ENCODE measurements at regions not wholly inside any gene's neighbourhood (a gene's known extent, or its start where the extent isn't known, plus 50 kb on each side); places are given as distances from the start of the nearest gene placed in this dataset.
"Not testable (repeated sequence)": the region's sequence is repeated elsewhere in the genome, so short reads cannot be mapped to it uniquely, and the experiment has no call there.

DNA sequence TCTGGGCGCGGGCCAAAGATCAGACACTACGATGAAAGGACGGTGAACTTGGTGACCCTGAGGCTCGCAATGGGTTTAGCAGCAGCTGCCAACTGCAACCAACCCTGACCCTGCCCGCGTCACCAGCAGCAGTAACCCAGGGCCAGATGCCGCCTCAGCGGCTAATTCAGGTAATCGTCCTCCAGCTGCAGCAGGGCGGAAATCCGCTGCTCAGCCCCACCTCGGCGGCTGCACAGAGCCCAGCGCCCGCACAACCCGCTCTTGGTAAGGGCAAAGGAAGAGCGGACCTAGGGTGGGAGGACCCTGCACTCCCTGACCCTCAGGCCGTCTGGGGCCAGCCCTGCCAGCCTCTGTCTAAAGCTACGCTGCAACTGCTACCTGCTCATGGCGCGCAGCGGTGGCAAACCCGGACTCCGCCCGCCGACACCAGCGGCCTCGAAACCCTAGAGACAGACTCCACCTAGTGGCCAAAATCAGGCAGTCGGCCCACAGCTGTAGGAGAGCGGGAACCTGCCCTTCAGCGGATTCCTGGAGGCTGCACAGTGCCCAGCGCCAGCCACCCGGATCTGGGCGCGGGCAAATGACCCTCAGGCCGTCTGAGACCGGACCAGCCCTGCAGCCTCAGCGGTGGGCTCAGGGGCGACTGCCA, 87.5 kb downstream of the POTEB3 start:
- TF ChIP-seq, protein P1, sequence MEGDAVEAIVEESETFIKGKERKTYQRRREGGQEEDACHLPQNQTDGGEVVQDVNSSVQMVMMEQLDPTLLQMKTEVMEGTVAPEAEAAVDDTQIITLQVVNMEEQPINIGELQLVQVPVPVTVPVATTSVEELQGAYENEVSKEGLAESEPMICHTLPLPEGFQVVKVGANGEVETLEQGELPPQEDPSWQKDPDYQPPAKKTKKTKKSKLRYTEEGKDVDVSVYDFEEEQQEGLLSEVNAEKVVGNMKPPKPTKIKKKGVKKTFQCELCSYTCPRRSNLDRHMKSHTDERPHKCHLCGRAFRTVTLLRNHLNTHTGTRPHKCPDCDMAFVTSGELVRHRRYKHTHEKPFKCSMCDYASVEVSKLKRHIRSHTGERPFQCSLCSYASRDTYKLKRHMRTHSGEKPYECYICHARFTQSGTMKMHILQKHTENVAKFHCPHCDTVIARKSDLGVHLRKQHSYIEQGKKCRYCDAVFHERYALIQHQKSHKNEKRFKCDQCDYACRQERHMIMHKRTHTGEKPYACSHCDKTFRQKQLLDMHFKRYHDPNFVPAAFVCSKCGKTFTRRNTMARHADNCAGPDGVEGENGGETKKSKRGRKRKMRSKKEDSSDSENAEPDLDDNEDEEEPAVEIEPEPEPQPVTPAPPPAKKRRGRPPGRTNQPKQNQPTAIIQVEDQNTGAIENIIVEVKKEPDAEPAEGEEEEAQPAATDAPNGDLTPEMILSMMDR (IDR thresholded peaks at IDR 0.05 in 4 of 5, conservative IDR thresholded peaks at IDR 0.05 in 1 of 5), result not testable (repeated sequence)
- not testable (repeated sequence) for TF ChIP-seq POLR2A (IDR thresholded peaks at IDR 0.05)

Measured in gastrocnemius medialis (tissue), 4 donors.